Fibroblast of skin of back (primary cell): ENCODE measurements at regions not wholly inside any gene's neighbourhood (a gene's known extent, or its start where the extent isn't known, plus 50 kb on each side); places are given as distances from the start of the nearest gene placed in this dataset.

Experiments used
- DNase-seq: peaks from one replicate; pipeline ENCODE4 v3.0.0-alpha.2; 2013

- no peak for DNase-seq
These were observed 182.1 kb downstream of the TFCP2L1 start for GRCh38 chr2:121102941-121103340.

- DNase-seq: no peak
These were observed 181.0 kb downstream of the TFCP2L1 start for GRCh38 chr2:121103960-121104359.

GRCh38 chr2:121104721-121105141 is 180.3 kb downstream of the TFCP2L1 start:
- DNase-seq: peak; percentile 29

GRCh38 chr2:121110924-121111323 is 174.1 kb downstream of the TFCP2L1 start:
- no peak for DNase-seq

GRCh38 chr2:121118951-121119350 is 166.1 kb downstream of the TFCP2L1 start:
- no peak for DNase-seq

- DNase-seq: no peak
These were observed 164.6 kb downstream of the TFCP2L1 start for GRCh38 chr2:121120411-121120810.

GRCh38 chr2:121120991-121121390 is 164.0 kb downstream of the TFCP2L1 start:
- DNase-seq: no peak

GRCh38 chr2:121121661-121122060 is 163.3 kb downstream of the TFCP2L1 start:
- no peak for DNase-seq

- DNase-seq: no peak
These were observed 161.7 kb downstream of the TFCP2L1 start for GRCh38 chr2:121123268-121123667.

- no peak for DNase-seq
These were observed 160.7 kb downstream of the TFCP2L1 start for GRCh38 chr2:121124330-121124729.

- no peak for DNase-seq
These were observed 159.7 kb downstream of the TFCP2L1 start for GRCh38 chr2:121125350-121125749.

GRCh38 chr2:121128741-121129659 is 156.0 kb downstream of the TFCP2L1 start:
- peak; percentile 27 for DNase-seq

GRCh38 chr2:121129692-121130091 is 155.3 kb downstream of the TFCP2L1 start:
- DNase-seq: no peak

- DNase-seq: no peak
These were observed 154.6 kb downstream of the TFCP2L1 start for GRCh38 chr2:121130301-121130850.

GRCh38 chr2:121131375-121131774 is 153.6 kb downstream of the TFCP2L1 start:
- no peak for DNase-seq

GRCh38 chr2:121132054-121132761 is 152.8 kb downstream of the TFCP2L1 start:
- no peak for DNase-seq

GRCh38 chr2:121132762-121133107 is 152.3 kb downstream of the TFCP2L1 start:
- no peak for DNase-seq

- no peak for DNase-seq
These were observed 151.3 kb downstream of the TFCP2L1 start for GRCh38 chr2:121133551-121134319.

- no peak for DNase-seq
These were observed 150.3 kb downstream of the TFCP2L1 start for GRCh38 chr2:121134728-121135127.

- no peak for DNase-seq
These were observed 149.7 kb downstream of the TFCP2L1 start for GRCh38 chr2:121135168-121135853.

GRCh38 chr2:121136323-121136722 is 148.7 kb downstream of the TFCP2L1 start:
- no peak for DNase-seq

- DNase-seq: no peak
These were observed 147.4 kb downstream of the TFCP2L1 start for GRCh38 chr2:121137571-121137970.
